Tibial artery (tissue), 4 donors: ENCODE measurements at regions not wholly inside any gene's neighbourhood (a gene's known extent, or its start where the extent isn't known, plus 50 kb on each side); places are given as distances from the start of the nearest gene placed in this dataset.
A peak's percentile ranks its signal among the peaks of the same experiment; 100 is the strongest.

Experiments
- DNase-seq, 2 donors: peaks; one replicate each; pipeline ENCODE4 v3.0.0-alpha.2; 2019
- H3K27ac ChIP-seq, 2 donors: fragments of 200-600 bp; sonication (generic) in 1 of 2; 1 replicate in 1 of 2; 2 replicates in 1 of 2; pipeline ENCODE4 v1.5.1; 2018 to 2019; ENCODE audit warnings: mild to moderate bottlenecking in 1 of 2
- H3K27me3 ChIP-seq, 2 donors: fragments of 200-600 bp; sonication (generic) in 1 of 2; one replicate each; pipeline versions ENCODE4 v1.5.1 to v1.6.0; 2016 to 2019
- H3K36me3 ChIP-seq, 3 donors: fragments of 200-600 bp; sonication (generic) in 2 of 3; one replicate each; pipeline ENCODE4 v1.5.1; 2016 to 2019; ENCODE audit warnings: mild to moderate bottlenecking in 2 of 3
- H3K4me1 ChIP-seq, 4 donors: fragments of 200-600 bp; sonication (generic) in 2 of 4; 1 replicate in 3 of 4; 2 replicates in 1 of 4; pipeline ENCODE4 v1.5.1; 2016 to 2019
- H3K4me3 ChIP-seq, 2 donors: fragments of 200-600 bp; sonication (generic) in 1 of 2; 1 replicate in 1 of 2; 2 replicates in 1 of 2; pipeline ENCODE4 v1.5.1; 2018 to 2019; ENCODE audit warnings: mild to moderate bottlenecking in 2 of 2
- H3K9me3 ChIP-seq, 3 donors: fragments of 200-600 bp; sonication (generic) in 1 of 3; one replicate each; pipeline ENCODE4 v1.5.1; 2016 to 2019
- CTCF ChIP-seq, 2 experiments: fragments of 200-600 bp in 1 of 2; fragments of 450-650 bp in 1 of 2; IDR thresholded peaks; one replicate each; pipeline ENCODE4 v1.5.1; 2017 to 2019; ENCODE audit warnings: antibody characterized with exemption in 2 of 2, mild to moderate bottlenecking in 1 of 2, moderate library complexity in 1 of 2
- intact Hi-C: fragments of 100-400 bp; cut with DNase I; formaldehyde crosslinking; loops from one replicate; pipeline ENCODE4 v1.15.0; 2023; ENCODE audit warnings: low total_unique reads

- intact Hi-C loops = no loop called here
- H3K27me3 ChIP-seq = no peaks in the 10 kb centered on the region
- H3K9me3 ChIP-seq = no peaks in the 10 kb centered on the region
- H3K4me1 ChIP-seq = no peaks in the 10 kb centered on the region
- no peak for DNase-seq
- no peak for TF ChIP-seq CTCF (IDR thresholded peaks at IDR 0.05)
- no peak overlapping the region for H3K4me3 ChIP-seq
- H3K27ac ChIP-seq = no peak overlapping the region
- H3K36me3 ChIP-seq = no peaks in the 10 kb centered on the region
Observed at GRCh38 chr2:45218931-45219339, 209.7 kb upstream of the SIX2 start.

- no peak for TF ChIP-seq CTCF (IDR thresholded peaks at IDR 0.05)
- no peaks in the 10 kb centered on the region for H3K27me3 ChIP-seq
- no peak overlapping the region for H3K4me3 ChIP-seq
- no peak overlapping the region for H3K27ac ChIP-seq
- H3K4me1 ChIP-seq = peaks cover 0 to 6% (median 2%) of the 10 kb centered on the region in 4 donors
- H3K9me3 ChIP-seq = no peaks in the 10 kb centered on the region
- intact Hi-C loops = no loop called here
- no peak for DNase-seq
- H3K36me3 ChIP-seq = no peaks in the 10 kb centered on the region
Observed at GRCh38 chr2:45218297-45218696, 209.0 kb upstream of the SIX2 start.

- no peak for DNase-seq
- TF ChIP-seq CTCF (IDR thresholded peaks at IDR 0.05) = no peak
- Histone ChIP-seq H3K4me1 (peaks cover 0 to 10% (median 3%) of the 10 kb centered on the region in 4 donors), H3K9me3 (no peaks in the 10 kb centered on the region), H3K27me3 (no peaks in the 10 kb centered on the region), H3K27ac (no peak overlapping the region), H3K4me3 (no peak overlapping the region), H3K36me3 (no peaks in the 10 kb centered on the region)
- intact Hi-C loops = no loop called here
Observed at GRCh38 chr2:45216118-45216517, 206.9 kb upstream of the SIX2 start.

GRCh38 chr2:45214550-45214949 lies 205.3 kb upstream of the SIX2 start:
- H3K9me3 ChIP-seq = no peaks in the 10 kb centered on the region
- no peaks in the 10 kb centered on the region for H3K27me3 ChIP-seq
- H3K4me3 ChIP-seq = no peak overlapping the region
- no peak overlapping the region for H3K27ac ChIP-seq
- TF ChIP-seq CTCF (IDR thresholded peaks at IDR 0.05) = no peak
- peaks cover 0 to 10% (median 3%) of the 10 kb centered on the region in 4 donors for H3K4me1 ChIP-seq
- DNase-seq = no peak
- intact Hi-C loops = no loop called here
- H3K36me3 ChIP-seq = no peaks in the 10 kb centered on the region

- peak overlapping the region in 1 of 2 donors; percentile 35 for H3K27ac ChIP-seq
- no peak overlapping the region for H3K4me3 ChIP-seq
- no peak for TF ChIP-seq CTCF (IDR thresholded peaks at IDR 0.05)
- peaks cover 0 to 10% (median 3%) of the 10 kb centered on the region in 4 donors for H3K4me1 ChIP-seq
- no peaks in the 10 kb centered on the region for H3K9me3 ChIP-seq
- H3K36me3 ChIP-seq = no peaks in the 10 kb centered on the region
- intact Hi-C loops = no loop called here
- H3K27me3 ChIP-seq = no peaks in the 10 kb centered on the region
- DNase-seq = no peak
Observed at GRCh38 chr2:45212953-45213635, 203.8 kb upstream of the SIX2 start.
